GM21423 (cell line): ENCODE measurements at regions not wholly inside any gene's neighbourhood (a gene's known extent, or its start where the extent isn't known, plus 50 kb on each side); places are given as distances from the start of the nearest gene placed in this dataset.

Experiments used
- ATAC-seq: cut with Tn5 transposase; IDR thresholded peaks from one replicate; pipeline ENCODE4 v1.9.1; 2021; ENCODE audit warnings: mild to moderate bottlenecking, moderate library complexity; ENCODE audit not compliant: unreplicated experiment

DNA sequence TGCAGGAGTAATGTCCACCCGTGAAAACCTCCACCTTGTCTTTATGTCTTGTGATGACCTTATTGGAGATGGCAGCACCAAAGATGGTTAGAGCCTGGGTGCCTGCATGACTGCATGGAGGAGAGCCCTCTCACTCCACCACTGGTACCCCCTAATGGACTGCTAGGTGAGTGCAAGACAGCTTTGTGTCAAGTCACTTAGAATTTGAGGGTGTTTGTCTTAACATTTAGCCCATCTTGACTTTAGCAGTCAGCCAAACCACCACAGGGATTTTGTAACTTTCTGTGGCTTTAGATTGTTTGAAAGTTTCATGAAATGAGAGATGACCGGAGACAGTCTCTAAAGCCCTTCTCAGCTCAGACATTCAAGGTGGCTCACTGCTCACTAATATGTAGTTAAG lies 232.9 kb upstream of the NCAM1 start:
- no peak for ATAC-seq

DNA sequence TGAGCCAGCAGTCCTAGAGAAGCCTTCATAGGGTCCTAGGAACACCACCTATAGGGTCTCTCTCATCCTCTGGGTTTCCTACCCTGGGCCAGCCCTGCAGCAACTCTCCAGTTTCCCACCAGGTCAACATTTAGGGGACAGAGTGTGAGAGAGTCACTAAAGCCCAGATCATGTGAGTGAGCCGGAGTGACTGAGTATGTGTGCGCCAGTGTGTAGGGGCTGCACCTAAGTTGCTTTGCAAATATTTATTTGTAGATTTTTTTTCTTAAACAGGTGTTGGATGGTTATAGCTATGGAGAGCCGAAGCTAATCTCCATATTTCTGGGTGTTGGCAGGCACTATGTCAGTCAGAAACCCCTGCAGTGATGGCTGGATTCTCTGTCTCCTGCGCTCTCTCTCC lies 232.5 kb upstream of the NCAM1 start:
- no peak for ATAC-seq

- no peak for ATAC-seq
Observed at GRCh38 chr11:112730591-112730990, 230.6 kb upstream of the NCAM1 start.

DNA sequence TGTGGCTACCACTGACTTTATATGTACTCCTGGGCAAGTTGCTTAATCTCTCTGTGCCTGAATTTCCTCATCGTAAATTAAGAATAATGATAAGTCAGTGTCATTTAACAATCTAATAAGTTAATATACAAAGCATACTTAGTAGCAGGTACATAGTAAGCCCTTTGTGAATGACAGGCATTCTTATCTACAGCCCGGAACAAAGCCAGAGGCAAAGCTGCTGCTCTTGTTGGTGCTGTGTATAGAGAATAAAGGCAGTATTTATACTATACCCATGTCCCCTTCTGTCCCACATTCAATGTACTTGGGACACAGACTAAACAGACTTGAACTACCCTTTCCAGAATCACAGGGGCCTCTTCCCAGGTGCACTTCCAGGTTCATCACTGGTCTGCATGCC lies 229.7 kb upstream of the NCAM1 start:
- ATAC-seq = no peak

DNA sequence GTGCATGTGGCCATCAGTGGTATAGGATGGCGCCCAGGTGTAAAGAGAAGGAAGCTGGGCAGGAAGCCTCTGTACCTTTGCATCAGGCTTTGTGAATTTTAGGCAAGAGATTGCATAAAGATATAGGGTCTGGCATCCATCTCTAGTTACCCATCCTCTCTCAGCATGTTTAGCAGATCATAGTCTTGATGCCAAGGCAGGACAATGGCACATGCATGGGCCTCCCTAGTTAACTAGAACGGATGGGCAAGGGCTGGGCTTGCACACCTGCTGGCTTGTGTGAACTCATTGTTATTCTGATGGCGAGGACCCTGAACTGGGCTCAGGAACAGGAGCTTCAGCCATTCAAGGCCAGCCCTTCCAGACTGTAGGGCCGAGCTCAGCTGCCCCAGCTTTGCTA lies 229.2 kb upstream of the NCAM1 start:
- ATAC-seq = no peak

DNA sequence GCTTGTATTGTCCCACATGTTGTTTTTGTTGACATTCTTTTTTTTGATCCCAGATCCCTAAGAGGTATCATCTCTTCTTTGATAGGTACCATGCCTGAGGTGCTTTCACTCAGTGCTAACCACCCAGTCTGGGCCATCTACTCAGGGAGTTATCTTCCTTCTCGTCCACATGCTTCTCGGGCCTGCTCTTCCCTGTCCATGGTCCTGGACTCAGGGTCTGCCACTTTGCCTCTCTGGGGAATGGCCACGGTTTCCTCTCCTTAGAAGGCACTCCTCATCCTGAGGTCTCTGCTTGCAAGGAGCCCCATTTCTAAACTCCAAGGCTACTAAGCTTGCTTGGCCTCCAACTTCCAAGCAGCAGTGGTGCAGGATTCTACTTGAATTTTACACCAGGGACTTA lies 227.0 kb upstream of the NCAM1 start:
- no peak for ATAC-seq

- no peak for ATAC-seq
Observed at GRCh38 chr11:112735470-112735869, 225.8 kb upstream of the NCAM1 start.

DNA sequence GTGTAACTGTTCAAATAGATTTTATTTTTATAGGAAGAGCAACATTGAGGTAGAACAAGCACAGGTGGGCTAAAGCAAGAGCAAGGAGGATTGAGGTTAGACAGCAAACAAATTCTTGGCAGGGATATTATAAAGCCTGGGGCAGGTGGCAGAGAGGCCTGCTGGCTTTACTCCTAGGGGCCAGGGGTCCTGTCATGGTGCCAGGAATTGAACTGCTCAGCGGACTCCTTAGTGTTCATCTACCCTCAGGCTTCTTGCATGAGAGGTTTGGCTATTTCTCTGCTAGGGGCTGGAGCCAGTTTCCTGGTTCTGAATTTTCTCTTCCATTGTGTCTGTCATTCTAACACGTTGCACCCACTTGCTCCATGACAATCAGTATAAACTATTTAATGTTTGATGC lies 217.2 kb upstream of the NCAM1 start:
- ATAC-seq = no peak

DNA sequence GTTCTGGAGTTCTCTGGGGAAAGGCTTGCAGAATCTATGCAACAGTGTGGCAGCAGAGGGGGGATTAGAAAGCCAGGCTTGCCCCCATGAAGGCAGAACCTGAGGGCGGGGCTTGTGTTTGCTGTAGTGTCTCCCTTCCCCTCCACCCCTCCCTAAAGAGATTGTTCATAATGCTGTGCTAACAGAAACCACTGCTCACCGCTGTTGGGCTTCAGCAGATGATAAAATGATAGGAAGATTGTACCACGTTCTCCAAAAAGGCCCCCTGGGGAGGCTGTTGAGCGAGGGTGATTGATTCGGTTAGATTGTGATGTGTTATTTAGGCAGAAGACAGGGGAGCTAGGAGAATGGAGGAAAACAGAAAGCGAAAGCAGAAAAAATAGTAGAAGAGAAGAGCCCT lies 215.2 kb upstream of the NCAM1 start:
- no peak for ATAC-seq

- ATAC-seq = no peak
Observed at GRCh38 chr11:112748252-112748651, 213.0 kb upstream of the NCAM1 start.

DNA sequence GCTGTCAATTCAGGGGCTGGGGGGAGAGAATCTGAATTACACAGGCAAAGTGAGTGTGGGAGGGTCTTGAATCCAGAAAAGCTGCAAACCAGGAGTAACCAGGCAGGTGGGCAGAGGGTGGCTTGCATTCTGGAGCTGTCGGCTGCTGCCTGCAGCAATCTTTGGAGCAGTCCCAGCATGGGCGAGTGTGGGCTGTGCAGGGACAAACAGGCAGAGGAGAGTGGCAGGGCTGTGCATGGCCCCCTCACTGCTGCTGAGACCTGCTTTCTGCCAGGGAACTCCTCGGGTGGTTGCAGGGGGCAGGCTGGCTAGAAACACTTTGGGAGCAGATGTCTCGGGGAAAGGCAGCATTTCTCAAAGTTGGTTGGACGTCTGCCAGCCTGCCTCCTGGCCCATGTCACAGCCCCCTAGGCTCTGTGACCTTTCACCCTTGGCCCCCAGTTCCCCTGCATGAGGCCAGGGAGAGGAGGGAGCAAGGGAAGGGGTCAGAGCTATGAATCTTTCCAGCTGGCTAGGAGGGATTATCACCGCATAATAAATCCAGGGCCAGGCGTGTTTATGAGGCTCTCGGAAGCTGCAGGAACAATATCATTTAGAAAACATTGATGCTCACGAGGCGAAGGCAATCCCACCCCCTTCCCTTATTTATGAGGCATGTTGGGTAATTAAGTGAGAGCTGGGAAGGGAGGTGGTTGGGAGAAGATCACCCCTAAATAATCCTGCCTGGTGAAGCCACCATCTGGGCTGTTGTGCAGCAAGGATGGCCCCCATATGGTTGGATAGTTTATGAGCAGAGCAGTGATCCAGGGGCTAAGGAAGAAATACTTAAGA lies 212.3 kb upstream of the NCAM1 start:
- no peak for ATAC-seq

GRCh38 chr11:112751329-112751728 lies 209.9 kb upstream of the NCAM1 start:
- ATAC-seq = no peak

- no peak for ATAC-seq
Observed at GRCh38 chr11:112751772-112752171, 209.4 kb upstream of the NCAM1 start.

DNA sequence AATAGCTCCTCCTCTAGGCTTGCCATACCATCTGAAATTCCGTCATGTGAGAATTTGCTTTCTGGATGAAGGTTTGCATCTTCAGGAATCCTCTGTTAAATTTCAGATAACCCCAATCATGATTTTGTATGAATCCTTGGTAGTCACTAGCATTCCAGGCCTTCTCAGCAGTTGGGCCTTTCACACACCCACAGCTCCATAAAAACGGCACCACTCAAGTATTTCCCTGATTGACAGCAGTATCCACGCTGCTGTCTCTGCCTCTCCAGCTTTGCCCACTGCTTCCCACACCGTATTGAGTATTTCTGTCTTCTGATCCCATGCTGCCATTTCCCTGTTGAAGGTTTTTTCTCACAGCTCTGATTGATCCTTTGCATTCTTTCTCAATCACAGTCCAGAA lies 208.7 kb upstream of the NCAM1 start:
- ATAC-seq = no peak

DNA sequence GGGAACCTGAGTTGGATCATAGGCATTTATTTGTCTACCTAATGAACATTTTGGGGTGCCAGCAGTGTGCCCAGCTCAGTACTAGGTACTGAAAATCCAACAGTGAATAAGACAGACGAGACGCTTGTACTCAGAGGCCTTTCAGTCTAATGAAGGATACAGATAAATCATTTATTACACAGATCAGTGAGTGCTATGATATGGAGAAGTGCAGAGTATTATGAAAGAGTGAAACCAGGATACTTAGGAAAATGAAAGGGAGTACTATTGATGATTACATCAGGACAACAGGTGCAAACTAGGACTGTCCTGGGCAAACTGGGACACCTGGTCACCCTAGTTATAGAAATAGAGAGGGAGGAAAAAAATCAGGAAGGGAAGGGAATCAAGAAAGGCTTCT lies 207.5 kb upstream of the NCAM1 start:
- no peak for ATAC-seq

DNA sequence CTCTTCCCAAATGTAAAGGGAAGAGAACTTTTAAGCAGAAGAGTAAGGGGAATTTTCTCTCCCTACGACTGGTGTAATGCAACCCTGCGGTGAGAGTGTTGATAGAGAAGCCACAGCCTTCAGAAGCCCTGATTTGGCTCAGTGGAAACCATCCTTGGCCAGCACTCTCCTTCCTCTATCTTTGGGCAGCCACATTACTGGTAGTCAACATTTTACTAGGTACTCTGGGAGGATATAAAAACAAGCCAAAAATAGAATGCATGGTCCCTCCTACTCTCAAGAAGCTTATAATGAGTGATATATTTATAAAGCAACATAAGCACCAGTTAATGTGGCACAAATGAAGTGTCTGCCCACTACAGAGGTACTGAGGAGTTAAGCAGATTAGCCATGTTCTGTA lies 201.8 kb upstream of the NCAM1 start:
- ATAC-seq = no peak

GRCh38 chr11:112760396-112761059 lies 200.7 kb upstream of the NCAM1 start:
- ATAC-seq = no peak

GRCh38 chr11:112761911-112762706 lies 199.1 kb upstream of the NCAM1 start:
- no peak for ATAC-seq

GRCh38 chr11:112762707-112763090 lies 198.5 kb upstream of the NCAM1 start:
- no peak for ATAC-seq

DNA sequence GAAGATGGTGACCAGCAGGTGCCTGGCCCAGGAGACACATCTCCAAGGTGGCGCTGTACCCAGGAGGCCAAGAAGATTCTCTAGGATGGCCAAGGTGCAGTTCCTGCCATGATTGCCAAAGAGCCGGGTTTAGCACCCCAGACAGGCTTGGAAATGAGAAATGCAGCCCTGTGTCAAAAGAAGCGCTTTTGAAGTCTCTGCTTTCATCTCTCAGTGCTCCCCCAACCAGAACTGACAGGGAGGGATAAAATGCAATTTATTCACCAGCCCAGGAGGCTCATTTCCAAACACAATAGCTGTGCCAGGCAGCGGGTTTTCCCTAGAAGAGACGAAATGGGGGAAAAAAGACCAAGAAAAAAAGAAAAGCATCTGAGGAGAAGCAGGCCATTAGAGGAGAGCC lies 195.9 kb upstream of the NCAM1 start:
- ATAC-seq = no peak

GRCh38 chr11:112769170-112769569 lies 192.1 kb upstream of the NCAM1 start:
- ATAC-seq = no peak

GRCh38 chr11:112769584-112769983 lies 191.6 kb upstream of the NCAM1 start:
- no peak for ATAC-seq
